GM12892 (cell line): ENCODE measurements at regions not wholly inside any gene's neighbourhood (a gene's known extent, or its start where the extent isn't known, plus 50 kb on each side); places are given as distances from the start of the nearest gene placed in this dataset.

Source experiments
- DNase-seq: peaks from one replicate; pipeline ENCODE4 v3.0.0; 2011; ENCODE audit not compliant: insufficient read length
- FAIRE-seq: peaks from 2 replicates; lab custom pipeline; 2011; peaks lifted over from hg19 to GRCh38; lab: Jason Lieb, UNC
- POLR2A ChIP-seq: IDR thresholded peaks from 2 replicates; pipeline ENCODE4 v1.6.1; 2011; ENCODE audit warnings: low read depth, low read length, control low read depth
- POLR2AphosphoS5 ChIP-seq: IDR thresholded peaks from 2 replicates; pipeline ENCODE4 v1.6.1; 2011; ENCODE audit warnings: low read depth, low read length, control low read depth
- TAF1 ChIP-seq: IDR thresholded peaks from 2 replicates; pipeline ENCODE4 v1.6.1; 2011; ENCODE audit warnings: low read depth, mild to moderate bottlenecking, control low read depth, low read length, borderline replicate concordance

- DNase-seq = no peak
- no peak for TF ChIP-seq POLR2AphosphoS5
- TF ChIP-seq TAF1 = no peak
- FAIRE-seq = no peak
These were observed 302.7 kb upstream of the CHRNA7 start for GRCh38 chr15:31727612-31728011.

- no peak for DNase-seq
- no peak for FAIRE-seq
- no peak for TF ChIP-seq POLR2A
- no peak for TF ChIP-seq TAF1
- TF ChIP-seq POLR2AphosphoS5 = no peak
These were observed 297.6 kb upstream of the CHRNA7 start for GRCh38 chr15:31732726-31733125.

- no peak for DNase-seq
- FAIRE-seq = no peak
- TF ChIP-seq POLR2A (no peak), POLR2AphosphoS5 (no peak), TAF1 (no peak)
These were observed 296.9 kb upstream of the CHRNA7 start for GRCh38 chr15:31733424-31733823.

- TF ChIP-seq POLR2A (no peak), POLR2AphosphoS5 (no peak), TAF1 (no peak)
- FAIRE-seq (no peak), DNase-seq (no peak)
These were observed 290.1 kb upstream of the CHRNA7 start for GRCh38 chr15:31740203-31740602.

GRCh38 chr15:31745841-31746240 is 284.5 kb upstream of the CHRNA7 start:
- DNase-seq (no peak), FAIRE-seq (no peak)
- TF ChIP-seq POLR2A (no peak), TAF1 (no peak), POLR2AphosphoS5 (no peak)

- DNase-seq = no peak
- no peak for FAIRE-seq
- TF ChIP-seq TAF1 (no peak), POLR2A (no peak), POLR2AphosphoS5 (no peak)
These were observed 278.1 kb upstream of the CHRNA7 start for GRCh38 chr15:31752065-31752762.

GRCh38 chr15:31752905-31753304 is 277.4 kb upstream of the CHRNA7 start:
- TF ChIP-seq POLR2AphosphoS5 (no peak), POLR2A (no peak), TAF1 (no peak)
- no peak for FAIRE-seq

GRCh38 chr15:31758126-31758525 is 272.2 kb upstream of the CHRNA7 start:
- no peak for FAIRE-seq

More at GRCh38 chr15:31752905-31753304, 277.4 kb upstream of the CHRNA7 start:
- no peak for DNase-seq

GRCh38 chr15:31768055-31768454 is 262.3 kb upstream of the CHRNA7 start:
- TF ChIP-seq POLR2A = no peak
- TF ChIP-seq POLR2AphosphoS5 = no peak
- DNase-seq (no peak), FAIRE-seq (no peak)

More at GRCh38 chr15:31758126-31758525, 272.2 kb upstream of the CHRNA7 start:
- no peak for TF ChIP-seq POLR2A
- no peak for DNase-seq

- DNase-seq = no peak
- FAIRE-seq = no peak
- TF ChIP-seq TAF1 (no peak), POLR2AphosphoS5 (no peak), POLR2A (no peak)
These were observed 256.3 kb upstream of the CHRNA7 start for GRCh38 chr15:31774045-31774444.

- DNase-seq (no peak), FAIRE-seq (no peak)
- no peak for TF ChIP-seq TAF1
These were observed 254.3 kb upstream of the CHRNA7 start for GRCh38 chr15:31776039-31776438.

GRCh38 chr15:31781261-31781660 is 249.1 kb upstream of the CHRNA7 start:
- TF ChIP-seq POLR2A (no peak), POLR2AphosphoS5 (no peak), TAF1 (no peak)
- FAIRE-seq = no peak
- no peak for DNase-seq
